Activated CD4-positive, CD25-positive, alpha-beta regulatory T cell treated with anti-CD3 and anti-CD28 coated beads, Interleukin-2, amount 50 U/mL, for 16 hours (primary cell): ENCODE measurements at regions not wholly inside any gene's neighbourhood (a gene's known extent, or its start where the extent isn't known, plus 50 kb on each side); places are given as distances from the start of the nearest gene placed in this dataset.

Experiments
- DNase-seq: peaks from one replicate; pipeline ENCODE4 v3.0.0-alpha.2; 2020; ENCODE audit warnings: low read depth, low spot score

- DNase-seq, result no peak
These were observed 171.2 kb downstream of the ZNF365 start for GRCh38 chr10:62545160-62546066.

- no peak for DNase-seq
These were observed 174.5 kb downstream of the ZNF365 start for GRCh38 chr10:62548686-62549085.

- no peak for DNase-seq
These were observed 176.0 kb downstream of the ZNF365 start for GRCh38 chr10:62550173-62550572.

GRCh38 chr10:62554632-62555199 is 180.5 kb downstream of the ZNF365 start:
- no peak for DNase-seq

- DNase-seq, result no peak
These were observed 185.5 kb downstream of the ZNF365 start for GRCh38 chr10:62559481-62560200.

- DNase-seq, result no peak
These were observed 186.1 kb downstream of the ZNF365 start for GRCh38 chr10:62560201-62560819.

- DNase-seq, result no peak
These were observed 187.0 kb downstream of the ZNF365 start for GRCh38 chr10:62561151-62561550.

GRCh38 chr10:62562101-62562500 is 187.9 kb downstream of the ZNF365 start:
- DNase-seq, result no peak

GRCh38 chr10:62562795-62563194 is 188.6 kb downstream of the ZNF365 start:
- no peak for DNase-seq

- no peak for DNase-seq
These were observed 199.8 kb downstream of the ZNF365 start for GRCh38 chr10:62573929-62574328.

- DNase-seq, result no peak
These were observed 202.9 kb downstream of the ZNF365 start for GRCh38 chr10:62577076-62577475.

- DNase-seq, result no peak
These were observed 203.6 kb downstream of the ZNF365 start for GRCh38 chr10:62577666-62578291.

GRCh38 chr10:62578301-62578700 is 204.1 kb downstream of the ZNF365 start:
- DNase-seq, result no peak

- no peak for DNase-seq
These were observed 204.7 kb downstream of the ZNF365 start for GRCh38 chr10:62578916-62579315.

- no peak for DNase-seq
These were observed 206.2 kb downstream of the ZNF365 start for GRCh38 chr10:62580396-62580795.

GRCh38 chr10:62581351-62581750 is 207.2 kb downstream of the ZNF365 start:
- DNase-seq, result no peak

- DNase-seq, result no peak
These were observed 208.0 kb downstream of the ZNF365 start for GRCh38 chr10:62582101-62582705.

GRCh38 chr10:62582804-62583208 is 208.6 kb downstream of the ZNF365 start:
- DNase-seq, result no peak

- no peak for DNase-seq
These were observed 209.9 kb downstream of the ZNF365 start for GRCh38 chr10:62583876-62584615.

- DNase-seq, result no peak
These were observed 210.6 kb downstream of the ZNF365 start for GRCh38 chr10:62584731-62585130.
